H9 (cell line): ENCODE measurements at regions not wholly inside any gene's neighbourhood (a gene's known extent, or its start where the extent isn't known, plus 50 kb on each side); places are given as distances from the start of the nearest gene placed in this dataset.

Experiments used
- DNase-seq: peaks from one replicate; pipeline ENCODE4 v3.0.0-alpha.2; 2017
- H2AFZ ChIP-seq: one replicate; pipeline ENCODE4 v1.6.1; 2013; ENCODE audit warnings: mild to moderate bottlenecking, low read length, control low read depth, moderate library complexity
- H2AK5ac ChIP-seq: 2 replicates; pipeline ENCODE4 v1.6.1; 2013; ENCODE audit warnings: low read length, control low read depth, mixed read lengths; ENCODE audit not compliant: insufficient read length
- H2BK120ac ChIP-seq: one replicate; pipeline ENCODE4 v1.6.1; 2013; ENCODE audit warnings: low read depth, mild to moderate bottlenecking, low read length, control low read depth, inconsistent platforms; ENCODE audit not compliant: poor library complexity, severe bottlenecking
- H2BK12ac ChIP-seq: 2 replicates; pipeline ENCODE4 v1.6.1; 2013; ENCODE audit warnings: low read length, control low read depth, mixed read lengths, low read depth; ENCODE audit not compliant: insufficient read length
- H2BK15ac ChIP-seq: 2 replicates; pipeline ENCODE4 v1.6.1; 2013; ENCODE audit warnings: low read depth, low read length, control low read depth
- H2BK20ac ChIP-seq: one replicate; pipeline ENCODE4 v1.6.1; 2013; ENCODE audit warnings: low read depth, mild to moderate bottlenecking, low read length, control low read depth, inconsistent platforms; ENCODE audit not compliant: poor library complexity, severe bottlenecking
- H2BK5ac ChIP-seq: 2 replicates; pipeline ENCODE4 v1.6.1; 2013; ENCODE audit warnings: low read length, control low read depth, mixed read lengths; ENCODE audit not compliant: insufficient read length
- H3K14ac ChIP-seq: 2 replicates; pipeline ENCODE4 v1.6.1; 2013; ENCODE audit warnings: low read length, control low read depth; ENCODE audit not compliant: insufficient read depth
- H3K18ac ChIP-seq: 2 replicates; pipeline ENCODE4 v1.6.1; 2013; ENCODE audit warnings: low read depth, mild to moderate bottlenecking, mixed read lengths, low read length, control low read depth; ENCODE audit not compliant: insufficient read length
- H3K23ac ChIP-seq: 2 replicates; pipeline ENCODE4 v1.6.1; 2013; ENCODE audit warnings: low read length, control low read depth, mixed read lengths, low read depth; ENCODE audit not compliant: insufficient read length
- H3K23me2 ChIP-seq: 2 replicates; pipeline ENCODE4 v1.6.1; 2013; ENCODE audit warnings: low read depth, mild to moderate bottlenecking, mixed read lengths, low read length, control low read depth; ENCODE audit not compliant: insufficient read length, poor library complexity, severe bottlenecking
- H3K27ac ChIP-seq: 2 replicates; pipeline ENCODE4 v1.5.1; 2013; ENCODE audit warnings: low read length, control low read depth, mixed read lengths, low read depth; ENCODE audit not compliant: insufficient read length
- H3K27me3 ChIP-seq: 2 replicates; pipeline ENCODE4 v1.6.1; 2013; ENCODE audit warnings: low read length, control low read depth, inconsistent platforms; ENCODE audit not compliant: insufficient read depth
- H3K4ac ChIP-seq: 2 replicates; pipeline ENCODE4 v1.6.1; 2013; ENCODE audit warnings: low read depth, mild to moderate bottlenecking, control low read depth, inconsistent platforms, low read length, moderate library complexity
- H3K4me1 ChIP-seq: 2 replicates; pipeline ENCODE4 v1.6.1; 2013; ENCODE audit warnings: low read length, control low read depth, inconsistent platforms; ENCODE audit not compliant: insufficient read depth
- H3K4me2 ChIP-seq: 2 replicates; pipeline ENCODE4 v1.6.1; 2013; ENCODE audit warnings: low read length, control low read depth, mixed read lengths; ENCODE audit not compliant: insufficient read length, insufficient read depth
- H3K56ac ChIP-seq: 2 replicates; pipeline ENCODE4 v1.6.1; 2013; ENCODE audit warnings: low read depth, mild to moderate bottlenecking, mixed read lengths, low read length, control low read depth; ENCODE audit not compliant: insufficient read length
- H3K79me1 ChIP-seq: 2 replicates; pipeline ENCODE4 v1.6.1; 2013; ENCODE audit warnings: low read depth, mild to moderate bottlenecking, moderate library complexity, low read length, control low read depth, inconsistent platforms; ENCODE audit not compliant: insufficient read depth, poor library complexity, severe bottlenecking
- H3K79me2 ChIP-seq: 2 replicates; pipeline ENCODE4 v1.6.1; 2013; ENCODE audit warnings: low read length, control low read depth, inconsistent platforms; ENCODE audit not compliant: insufficient read depth
- H3K9ac ChIP-seq: 2 replicates; pipeline ENCODE4 v1.6.1; 2013; ENCODE audit warnings: low read length, control low read depth, mixed read lengths; ENCODE audit not compliant: insufficient read length; ENCODE audit errors: extremely low read depth
- H3K9me3 ChIP-seq: one replicate; pipeline ENCODE4 v1.6.1; 2013; ENCODE audit warnings: low read depth, low read length, inconsistent platforms; ENCODE audit not compliant: control insufficient read depth
- H3T11ph ChIP-seq: one replicate; pipeline ENCODE4 v1.6.1; 2013; ENCODE audit warnings: mild to moderate bottlenecking, low read length, control low read depth, inconsistent platforms
- H4K20me1 ChIP-seq: one replicate; pipeline ENCODE4 v1.6.1; 2013; ENCODE audit not compliant: control insufficient read depth, insufficient read length, insufficient read depth
- H4K5ac ChIP-seq: 2 replicates; pipeline ENCODE4 v1.6.1; 2013; ENCODE audit warnings: low read depth, mild to moderate bottlenecking, mixed read lengths, low read length, control low read depth; ENCODE audit not compliant: insufficient read length
- H4K8ac ChIP-seq: replicated peaks from 2 replicates; pipeline ENCODE4 v1.6.1; 2013; ENCODE audit warnings: low read length, control low read depth, mixed read lengths, low read depth; ENCODE audit not compliant: insufficient read length
- H4K91ac ChIP-seq: 2 replicates; pipeline ENCODE4 v1.6.1; 2013; ENCODE audit warnings: low read depth, mild to moderate bottlenecking, moderate library complexity, mixed read lengths, low read length, control low read depth; ENCODE audit not compliant: insufficient read length
- H3K27ac Mint-ChIP-seq, 3 experiments: 2 replicates in 2 of 3; 3 replicates in 1 of 3; pipeline ENCODE4 v1.8.0; 2020 to 2021; ENCODE audit warnings: mixed read lengths in 3 of 3, mild to moderate bottlenecking in 1 of 3, moderate library complexity in 1 of 3
- H3K27me3 Mint-ChIP-seq: 2 replicates; pipeline ENCODE4 v1.8.0; 2021; ENCODE audit warnings: low read depth, mild to moderate bottlenecking, moderate library complexity, mixed read lengths
- H3K36me3 Mint-ChIP-seq, 3 experiments: 2 replicates in 2 of 3; 3 replicates in 1 of 3; pipeline ENCODE4 v1.8.0; 2020 to 2021; ENCODE audit warnings: low read depth in 3 of 3, mixed read lengths in 3 of 3; ENCODE audit not compliant: insufficient read depth in 1 of 3
- H3K4me1 Mint-ChIP-seq, 2 experiments: 2 replicates each; pipeline ENCODE4 v1.8.0; 2020; ENCODE audit warnings: mixed read lengths in 2 of 2
- H3K4me3 Mint-ChIP-seq, 2 experiments: 2 replicates in 1 of 2; 3 replicates in 1 of 2; pipeline ENCODE4 v1.8.0; 2020 to 2021; ENCODE audit warnings: mild to moderate bottlenecking in 2 of 2, mixed read lengths in 2 of 2, moderate library complexity in 1 of 2
- H3K9me3 Mint-ChIP-seq, 2 experiments: 2 replicates in 1 of 2; 3 replicates in 1 of 2; pipeline ENCODE4 v1.8.0; 2020; ENCODE audit warnings: mild to moderate bottlenecking in 2 of 2, mixed read lengths in 2 of 2, moderate library complexity in 1 of 2
- TF ChIP-seq, protein P1 (sequence below): fragments of 200-600 bp; sonication (generic); conservative IDR thresholded peaks from 3 replicates; pipeline ENCODE4 v1.8.0; 2021; ENCODE audit warnings: antibody characterized with exemption, mild to moderate bottlenecking

DNA sequence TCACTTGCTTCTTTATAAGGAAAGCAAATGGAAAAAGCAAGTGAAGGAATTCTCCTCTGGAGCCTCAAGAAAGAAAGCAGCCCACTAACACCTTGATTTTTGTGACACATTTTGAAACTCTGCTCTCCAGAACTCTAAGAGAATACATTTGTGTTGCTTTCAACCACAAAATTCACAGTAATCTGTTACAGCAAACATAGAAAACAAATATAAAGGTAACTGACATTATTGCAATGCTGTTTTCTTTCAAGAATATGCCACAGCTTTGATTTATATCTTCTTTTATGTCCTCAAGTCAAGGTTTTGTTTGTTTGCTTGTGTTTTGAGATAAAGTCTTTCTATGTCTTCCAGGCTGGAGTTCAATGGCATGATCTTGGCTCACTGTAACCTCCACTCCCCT, 103.1 kb upstream of the FIGN start:
- no peak overlapping the region for H3K56ac ChIP-seq
- H3K23ac ChIP-seq: no peak overlapping the region
- H4K5ac ChIP-seq: no peak overlapping the region
- H4K8ac ChIP-seq: no peak overlapping the region
- Mint-ChIP-seq H3K4me1 (no peaks in the 10 kb centered on the region), H3K27me3 (no peaks in the 10 kb centered on the region), H3K4me3 (no peak overlapping the region), H3K27ac (no peak overlapping the region), H3K36me3 (no peaks in the 10 kb centered on the region), H3K9me3 (no peaks in the 10 kb centered on the region; a peak in 1 of 5 replicates)
- H3K9ac ChIP-seq: no peak overlapping the region
- H3K4me1 ChIP-seq: no peaks in the 10 kb centered on the region
- no peak overlapping the region for H3K14ac ChIP-seq
- H3K27ac ChIP-seq: no peak overlapping the region
- no peaks in the 10 kb centered on the region for H3K9me3 ChIP-seq
- no peak overlapping the region for H2BK12ac ChIP-seq
- H3K79me2 ChIP-seq: no peaks in the 10 kb centered on the region
- H2AFZ ChIP-seq: no peak overlapping the region
- H3K4ac ChIP-seq: no peak overlapping the region
- no peak overlapping the region for H3T11ph ChIP-seq
- no peak overlapping the region for H2BK5ac ChIP-seq
- no peak for DNase-seq
- H2BK120ac ChIP-seq: no peak overlapping the region
- no peaks in the 10 kb centered on the region for H3K27me3 ChIP-seq
- no peak overlapping the region for H2BK15ac ChIP-seq
- no peak overlapping the region for H4K91ac ChIP-seq
- H3K4me2 ChIP-seq: no peak overlapping the region
- no peaks in the 10 kb centered on the region for H3K23me2 ChIP-seq
- H3K18ac ChIP-seq: no peak overlapping the region
- H4K20me1 ChIP-seq: no peaks in the 10 kb centered on the region
- no peak overlapping the region for H2BK20ac ChIP-seq
- TF ChIP-seq, protein P1, sequence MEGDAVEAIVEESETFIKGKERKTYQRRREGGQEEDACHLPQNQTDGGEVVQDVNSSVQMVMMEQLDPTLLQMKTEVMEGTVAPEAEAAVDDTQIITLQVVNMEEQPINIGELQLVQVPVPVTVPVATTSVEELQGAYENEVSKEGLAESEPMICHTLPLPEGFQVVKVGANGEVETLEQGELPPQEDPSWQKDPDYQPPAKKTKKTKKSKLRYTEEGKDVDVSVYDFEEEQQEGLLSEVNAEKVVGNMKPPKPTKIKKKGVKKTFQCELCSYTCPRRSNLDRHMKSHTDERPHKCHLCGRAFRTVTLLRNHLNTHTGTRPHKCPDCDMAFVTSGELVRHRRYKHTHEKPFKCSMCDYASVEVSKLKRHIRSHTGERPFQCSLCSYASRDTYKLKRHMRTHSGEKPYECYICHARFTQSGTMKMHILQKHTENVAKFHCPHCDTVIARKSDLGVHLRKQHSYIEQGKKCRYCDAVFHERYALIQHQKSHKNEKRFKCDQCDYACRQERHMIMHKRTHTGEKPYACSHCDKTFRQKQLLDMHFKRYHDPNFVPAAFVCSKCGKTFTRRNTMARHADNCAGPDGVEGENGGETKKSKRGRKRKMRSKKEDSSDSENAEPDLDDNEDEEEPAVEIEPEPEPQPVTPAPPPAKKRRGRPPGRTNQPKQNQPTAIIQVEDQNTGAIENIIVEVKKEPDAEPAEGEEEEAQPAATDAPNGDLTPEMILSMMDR: no peak
- H2AK5ac ChIP-seq: no peak overlapping the region
- H3K79me1 ChIP-seq: no peaks in the 10 kb centered on the region
